Retinal pigment epithelial cell (primary cell): ENCODE measurements at regions not wholly inside any gene's neighbourhood (a gene's known extent, or its start where the extent isn't known, plus 50 kb on each side); places are given as distances from the start of the nearest gene placed in this dataset.

Experiments
- DNase-seq: peaks from one replicate; pipeline ENCODE4 v3.0.0-alpha.2; 2010; ENCODE audit warnings: low read depth
- H3K4me3 ChIP-seq: 2 replicates; pipeline ENCODE4 v1.5.1; 2011; ENCODE audit warnings: mild to moderate bottlenecking, low read length, control low read depth, moderate library complexity
- CTCF ChIP-seq: conservative IDR thresholded peaks from 2 replicates; pipeline ENCODE4 v1.5.1; 2011; ENCODE audit warnings: low read depth, low read length, control low read depth, inconsistent platforms

- no peak for DNase-seq
These were observed 713.4 kb downstream of the PTPRU start for GRCh38 chr1:29949676-29950075.

GRCh38 chr1:29948581-29948980 is 712.3 kb downstream of the PTPRU start:
- no peak overlapping the region for H3K4me3 ChIP-seq
- DNase-seq: no peak

More at GRCh38 chr1:29949676-29950075, 713.4 kb downstream of the PTPRU start:
- no peak overlapping the region for H3K4me3 ChIP-seq
- TF ChIP-seq CTCF: no peak

GRCh38 chr1:29946057-29946456 is 709.7 kb downstream of the PTPRU start:
- no peak overlapping the region for H3K4me3 ChIP-seq
- no peak for DNase-seq
- TF ChIP-seq CTCF: no peak

More at GRCh38 chr1:29948581-29948980, 712.3 kb downstream of the PTPRU start:
- TF ChIP-seq CTCF: no peak

GRCh38 chr1:29945426-29945825 is 709.1 kb downstream of the PTPRU start:
- no peak overlapping the region for H3K4me3 ChIP-seq
- DNase-seq: no peak
- no peak for TF ChIP-seq CTCF

- no peak for TF ChIP-seq CTCF
- DNase-seq: no peak
- H3K4me3 ChIP-seq: no peak overlapping the region
These were observed 708.1 kb downstream of the PTPRU start for GRCh38 chr1:29944253-29944905.

GRCh38 chr1:29943034-29943433 is 706.7 kb downstream of the PTPRU start:
- TF ChIP-seq CTCF: no peak
- DNase-seq: no peak
- no peak overlapping the region for H3K4me3 ChIP-seq

GRCh38 chr1:29939079-29939478 is 702.8 kb downstream of the PTPRU start:
- no peak for TF ChIP-seq CTCF
- no peak overlapping the region for H3K4me3 ChIP-seq
- no peak for DNase-seq
